ACHN (cell line): ENCODE measurements at regions not wholly inside any gene's neighbourhood (a gene's known extent, or its start where the extent isn't known, plus 50 kb on each side); places are given as distances from the start of the nearest gene placed in this dataset.

ENCODE experiments used
- DNase-seq: peaks from one replicate; pipeline ENCODE4 v3.0.0-alpha.2; 2015
- in situ Hi-C: cut with HindIII; loops from 2 replicates; pipeline ENCODE4 v1.10.0; 2017; ENCODE audit warnings: low sequenced_read_pairs, low pct_ligation_motif_present, low pct_unique_long_range_greater_than_20kb

DNA sequence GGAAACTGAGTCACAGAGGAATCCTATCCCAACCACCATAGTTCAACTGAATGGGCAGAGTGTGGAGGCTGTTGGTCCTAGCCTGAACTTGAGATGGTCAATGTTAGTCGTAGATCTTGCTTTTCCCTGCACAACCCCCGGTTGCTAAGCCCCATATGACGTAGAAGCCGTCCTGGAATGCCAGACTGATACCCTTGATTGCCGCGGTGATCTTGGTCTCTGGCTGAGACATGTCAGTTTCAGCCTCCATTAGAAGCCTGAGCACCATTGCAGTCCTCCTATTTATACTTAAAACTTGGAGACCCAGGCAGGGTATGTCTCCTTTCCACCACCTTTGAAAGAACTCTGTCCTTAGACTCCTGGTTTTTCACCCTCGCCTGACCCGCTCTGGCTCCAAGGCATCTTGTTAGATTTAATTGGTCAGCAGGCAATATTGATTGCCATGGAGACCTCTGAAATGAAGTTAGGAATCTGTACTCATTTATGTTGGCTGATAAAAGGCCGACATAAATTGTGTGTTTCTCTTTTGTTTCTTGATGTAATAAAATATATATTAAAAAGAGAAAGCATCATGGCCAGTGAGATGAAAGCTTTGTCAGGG, 53.4 kb downstream of the RPLP1 start:
- DNase-seq: no peak
- in situ Hi-C loops: no loop called here

DNA sequence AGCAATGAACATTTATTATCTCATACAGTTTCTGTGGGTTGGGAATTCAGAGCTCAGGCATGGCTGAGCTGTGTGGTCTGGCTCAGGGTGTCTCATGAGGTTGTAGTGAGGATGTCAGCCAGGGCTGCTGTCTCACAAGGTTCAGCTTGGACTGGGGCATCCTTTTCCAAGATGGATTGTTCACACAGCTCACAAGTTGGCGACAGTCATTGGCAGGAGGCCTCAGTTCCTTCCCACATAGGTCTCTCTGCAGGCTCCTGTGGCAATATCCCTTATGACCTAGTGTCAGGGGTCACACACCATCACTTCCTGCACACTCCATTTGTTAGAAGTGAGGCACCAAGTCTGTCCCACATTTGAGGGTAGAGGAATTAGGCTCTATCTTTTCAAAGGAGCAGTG, 56.0 kb downstream of the RPLP1 start:
- DNase-seq: no peak
- in situ Hi-C loops: no loop called here

DNA sequence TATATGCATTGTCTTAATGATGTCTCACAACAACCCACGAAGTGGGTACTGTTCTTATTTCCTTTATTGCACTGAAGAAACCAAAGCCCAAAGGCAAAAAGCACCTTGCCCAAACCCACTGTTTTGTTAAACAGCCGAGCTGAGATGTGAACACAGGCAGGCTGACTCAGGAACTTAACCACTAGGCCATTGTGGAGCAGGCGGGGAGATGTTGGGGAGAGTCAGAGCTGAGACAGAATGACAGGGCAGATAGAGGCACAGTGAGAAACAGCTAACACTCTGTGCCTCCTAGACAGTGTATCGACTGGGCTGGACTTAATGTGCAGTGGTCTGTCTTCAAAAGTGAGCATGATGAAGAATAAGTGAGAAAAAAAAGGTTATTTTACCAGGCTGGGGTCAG, 56.5 kb downstream of the RPLP1 start:
- in situ Hi-C loops: no loop called here
- DNase-seq: no peak

DNA sequence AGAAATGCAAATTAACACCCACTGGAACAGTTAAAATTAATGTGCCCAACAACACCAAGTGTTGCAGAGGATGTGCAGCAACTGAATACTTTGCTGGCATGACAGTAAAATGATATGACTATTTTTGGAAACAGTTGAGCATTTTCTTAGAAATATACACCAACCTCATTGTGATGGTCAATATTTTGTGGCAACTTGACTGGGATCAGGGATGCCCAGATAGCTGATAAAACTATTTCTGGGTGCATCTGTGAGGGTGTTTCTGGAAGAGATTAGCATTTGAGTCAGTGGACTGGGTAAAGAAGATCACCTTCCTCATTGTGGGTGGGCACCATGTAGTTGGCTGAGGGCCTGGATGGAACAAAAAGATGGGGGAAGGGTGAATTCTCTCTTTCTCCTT, 57.9 kb downstream of the RPLP1 start:
- in situ Hi-C loops: no loop called here

DNA sequence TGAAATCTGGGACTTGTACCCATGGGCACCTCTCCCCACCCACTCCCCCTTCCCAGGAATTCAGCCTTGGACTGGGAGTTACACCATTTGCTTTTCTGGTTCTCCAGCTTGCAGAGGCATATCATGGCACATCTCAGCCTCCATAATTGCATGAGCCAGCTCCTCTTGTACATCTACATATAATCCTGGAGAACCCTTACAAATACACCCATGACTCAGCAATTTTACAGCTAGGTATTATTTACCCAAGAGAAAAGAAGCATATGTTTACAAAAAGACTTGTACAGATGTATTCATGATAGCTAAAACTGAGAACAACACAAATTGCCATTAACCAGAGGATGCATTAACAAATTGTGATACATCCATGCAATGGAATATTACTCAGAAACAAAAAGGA, 58.4 kb downstream of the RPLP1 start:
- DNase-seq: no peak
- in situ Hi-C loops: no loop called here

More for the DNA sequence above, 57.9 kb downstream of the RPLP1 start:
- no peak for DNase-seq

DNA sequence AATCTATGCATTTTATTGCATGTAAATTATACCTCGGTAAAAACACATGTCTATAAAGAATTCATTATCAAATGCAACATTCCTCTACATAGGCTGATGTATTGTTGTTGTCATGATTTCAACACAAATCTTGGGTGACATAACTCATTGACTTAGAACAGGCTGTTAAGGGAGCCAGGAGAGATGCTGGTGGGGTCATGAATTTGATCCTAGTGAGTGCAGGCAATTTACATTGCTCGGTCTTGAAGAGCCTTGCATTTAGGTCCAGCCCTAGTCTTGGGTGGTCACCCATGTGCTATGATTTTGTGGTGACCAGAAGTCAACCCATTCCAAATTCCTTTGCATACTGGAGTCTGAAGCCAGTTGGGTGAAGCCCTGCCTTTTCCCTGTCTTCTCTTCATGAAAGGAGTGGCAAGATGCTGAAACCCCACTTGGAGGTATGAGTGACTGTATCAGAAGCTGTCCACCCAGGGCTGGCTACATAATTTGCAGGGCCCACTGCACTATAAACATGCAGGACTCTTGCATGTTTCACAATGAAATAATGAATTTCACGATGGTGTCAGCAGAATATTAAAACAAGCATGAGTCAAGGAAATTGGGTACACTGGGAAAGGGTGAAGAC, 59.2 kb downstream of the RPLP1 start:
- DNase-seq: no peak
- in situ Hi-C loops: no loop called here

DNA sequence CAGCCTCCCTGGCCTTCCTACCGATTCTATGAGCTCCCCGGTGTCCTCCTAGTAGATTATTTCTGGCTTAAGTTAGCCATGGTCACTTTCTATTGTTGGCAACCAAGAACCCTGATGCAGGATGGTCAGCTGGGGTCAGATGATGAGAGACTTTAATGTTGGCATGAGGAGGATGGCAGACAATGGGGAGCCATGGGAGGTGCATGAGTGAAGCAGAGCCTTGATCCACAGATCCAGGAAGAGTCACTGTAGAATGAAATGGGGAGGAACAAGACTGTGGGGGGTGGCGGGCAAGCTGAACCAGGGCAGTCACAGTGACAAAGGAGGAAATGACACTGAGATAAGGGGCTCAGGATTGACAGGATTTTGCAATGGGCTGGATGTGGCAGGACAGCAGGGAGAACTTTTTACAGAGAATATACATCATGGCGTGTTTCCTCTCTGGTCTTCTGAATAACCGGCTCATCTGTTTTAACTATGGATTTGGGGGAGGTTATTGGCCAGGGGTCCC, 60.9 kb downstream of the RPLP1 start:
- in situ Hi-C loops: no loop called here

DNA sequence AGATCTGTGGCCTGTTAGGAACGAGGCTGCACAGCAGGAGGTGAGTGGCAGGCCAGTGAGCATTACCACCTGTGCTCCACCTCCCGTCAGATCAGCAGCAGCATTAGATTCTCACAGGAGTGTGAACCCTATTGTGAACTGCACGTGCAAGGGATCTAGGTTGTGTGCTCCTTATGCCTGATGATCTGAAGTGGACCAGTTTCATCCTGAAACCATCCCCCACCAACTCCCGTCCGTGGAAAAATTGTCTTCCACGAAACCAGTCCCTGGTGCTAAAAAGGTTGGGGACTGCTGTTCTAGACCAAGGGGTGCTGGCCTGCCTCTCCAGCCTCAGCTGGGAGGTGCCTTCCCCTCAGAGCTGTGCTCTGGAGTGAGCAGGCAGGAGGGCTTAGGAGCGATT, 61.4 kb downstream of the RPLP1 start:
- DNase-seq: no peak
- in situ Hi-C loops: no loop called here

More for the DNA sequence above, 60.9 kb downstream of the RPLP1 start:
- DNase-seq: no peak

DNA sequence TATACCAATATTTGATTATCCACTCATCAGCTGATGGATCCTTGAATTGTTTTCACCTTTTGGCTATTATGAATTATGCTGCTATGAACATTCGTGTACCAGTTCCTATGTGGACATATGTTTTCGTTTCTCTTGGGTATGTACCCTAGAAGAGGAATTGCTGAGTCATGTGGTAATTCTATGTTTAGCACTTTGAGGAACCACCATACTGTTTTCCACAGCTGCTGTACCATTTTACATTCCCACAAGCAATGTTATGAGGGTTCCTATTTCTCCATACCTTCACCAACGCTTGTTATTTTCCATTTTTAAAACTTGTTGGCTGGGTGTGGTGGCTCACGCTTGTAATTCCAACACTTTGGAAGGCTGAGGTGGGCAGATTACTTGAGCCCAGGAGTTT, 62.9 kb downstream of the RPLP1 start:
- DNase-seq: no peak
- in situ Hi-C loops: no loop called here

DNA sequence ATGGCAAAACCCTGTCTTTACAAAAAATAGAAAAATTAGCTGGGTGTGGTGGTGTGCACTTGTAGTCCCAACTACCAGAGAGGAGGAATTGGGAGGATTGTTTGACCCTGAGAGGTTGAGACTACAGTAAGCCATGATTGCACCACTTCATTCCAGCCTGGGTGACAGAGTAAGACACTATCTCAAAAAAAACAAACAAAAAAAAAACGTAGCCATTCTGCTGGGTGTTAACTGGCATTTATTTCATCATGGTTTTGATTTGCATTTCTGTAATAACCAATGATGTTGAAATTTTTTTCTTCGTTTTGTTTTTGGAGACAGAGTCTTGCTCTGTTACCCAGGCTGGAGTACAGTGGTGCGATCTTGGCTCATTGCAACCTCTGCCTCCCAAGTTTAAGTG, 63.3 kb downstream of the RPLP1 start:
- in situ Hi-C loops: no loop called here
- no peak for DNase-seq

DNA sequence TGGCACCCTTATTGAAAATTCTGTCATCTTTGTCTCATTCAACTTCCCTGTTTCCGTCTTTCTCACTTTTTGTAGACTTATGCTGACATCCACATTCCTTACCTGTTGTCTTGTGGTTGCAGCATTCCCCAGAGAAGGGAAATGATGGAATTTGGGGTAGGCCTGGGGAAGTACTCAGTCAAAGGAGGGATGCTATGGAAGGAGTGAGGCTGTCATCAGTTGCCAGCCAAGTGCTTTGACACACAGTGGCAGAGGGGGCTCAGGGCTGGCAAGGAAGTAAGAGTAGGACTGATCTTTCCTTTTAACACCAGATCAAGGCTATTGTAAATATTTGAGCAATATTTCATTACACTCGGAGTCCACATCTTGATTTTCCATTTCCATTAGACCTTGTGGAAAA, 64.4 kb downstream of the RPLP1 start:
- in situ Hi-C loops: no loop called here
- DNase-seq: no peak

DNA sequence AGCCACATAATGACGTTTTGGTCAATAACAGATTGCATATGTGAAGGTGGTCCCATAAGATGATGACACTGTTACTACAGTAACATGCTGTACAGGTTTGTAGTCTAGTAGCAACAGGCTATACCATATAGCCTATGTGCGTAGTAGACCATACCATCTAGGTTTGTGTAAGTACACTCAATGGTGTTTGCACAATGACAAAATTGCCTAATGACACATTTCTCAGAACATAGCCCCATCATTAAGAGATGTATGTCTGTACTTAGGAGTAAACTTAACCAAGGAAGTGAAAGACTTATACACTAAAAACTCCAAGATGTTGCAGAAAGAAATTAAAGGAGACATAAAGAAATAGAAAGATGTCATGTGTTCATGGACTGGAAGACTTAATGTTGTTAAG, 66.2 kb downstream of the RPLP1 start:
- no peak for DNase-seq
- in situ Hi-C loops: no loop called here

DNA sequence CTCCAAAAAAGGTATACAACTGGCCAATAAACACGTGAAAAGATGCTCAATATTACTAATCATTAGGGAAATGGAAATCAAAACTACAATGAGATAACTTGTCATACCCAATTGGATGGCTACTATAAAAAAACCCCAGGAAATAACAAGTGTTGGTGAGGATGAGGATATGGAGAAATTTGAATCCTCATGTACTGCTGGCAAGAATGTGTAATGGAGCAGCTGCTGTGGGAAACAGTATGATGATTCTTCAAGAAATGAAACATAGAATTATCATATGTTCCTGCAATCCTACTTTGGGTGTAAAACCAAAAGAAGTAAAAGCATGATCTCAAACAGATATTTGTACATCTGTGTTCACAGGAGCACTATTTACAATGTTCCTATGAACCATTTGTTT, 67.4 kb downstream of the RPLP1 start:
- DNase-seq: no peak
- in situ Hi-C loops: no loop called here

DNA sequence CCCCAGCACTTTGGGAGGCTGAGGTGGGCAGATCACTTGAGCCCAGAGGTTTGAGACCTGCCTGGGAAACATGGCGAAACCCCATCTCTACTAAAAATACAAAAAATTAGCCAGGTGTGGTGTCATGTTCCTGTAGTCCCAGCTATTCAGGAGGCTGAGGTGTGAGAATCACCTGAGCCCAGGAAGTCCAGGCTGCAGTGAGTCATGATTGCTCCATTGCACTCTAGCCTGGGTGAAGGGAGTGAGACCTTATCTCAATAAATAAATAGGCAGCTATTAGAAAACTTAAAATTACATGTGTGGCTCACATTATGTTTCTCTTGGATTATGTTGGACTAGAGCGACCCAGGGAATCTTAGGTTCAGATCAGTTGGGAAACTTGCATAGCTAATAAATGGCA, 69.7 kb downstream of the RPLP1 start:
- in situ Hi-C loops: no loop called here
- DNase-seq: no peak

DNA sequence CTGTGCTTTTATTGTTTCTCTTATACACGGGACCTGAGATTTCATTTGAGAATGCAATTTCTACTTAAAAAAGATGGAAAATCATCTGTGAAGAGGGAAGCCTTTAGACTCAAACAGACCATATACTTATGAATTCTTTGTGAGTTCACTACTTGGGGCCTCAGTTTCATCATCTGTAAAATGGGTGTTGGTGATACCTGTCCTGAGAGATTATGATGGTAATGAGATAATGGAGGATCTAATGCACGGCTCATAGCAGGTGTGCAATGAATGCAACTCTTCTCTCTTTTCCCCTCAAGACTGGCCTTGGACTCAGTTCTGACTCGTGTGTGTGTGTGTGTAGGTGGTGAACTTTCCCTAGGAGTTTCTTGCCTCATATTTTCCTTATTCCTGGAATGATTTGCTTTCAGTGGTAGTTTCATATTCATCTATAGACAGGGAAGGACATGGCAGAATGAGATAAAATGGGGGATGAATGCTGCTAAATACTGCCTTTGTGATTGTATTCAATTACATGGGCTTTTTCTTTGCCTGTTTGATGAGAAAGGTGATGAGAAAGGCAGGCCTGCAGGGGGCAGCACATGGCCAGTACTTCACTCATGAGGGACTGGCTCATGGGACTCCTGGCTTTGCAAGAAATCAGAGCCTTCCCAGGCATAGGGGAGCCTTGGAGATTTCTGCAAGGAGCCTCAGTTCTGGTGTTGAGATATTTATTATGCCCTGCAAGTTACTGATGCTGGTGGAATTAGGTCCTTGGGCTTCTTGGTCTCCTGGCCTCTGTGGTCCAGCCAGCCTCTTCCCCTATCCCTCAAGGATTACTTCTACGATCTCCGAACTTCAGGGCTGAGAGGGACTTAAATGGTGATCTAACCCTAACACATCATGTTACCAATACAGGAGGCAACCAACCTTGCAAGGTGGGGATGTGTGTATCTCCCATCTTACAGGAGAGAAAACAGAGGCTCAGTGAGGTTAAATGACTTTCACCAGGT, 70.7 kb downstream of the RPLP1 start:
- in situ Hi-C loops: no loop called here
- DNase-seq: peak; percentile 68

DNA sequence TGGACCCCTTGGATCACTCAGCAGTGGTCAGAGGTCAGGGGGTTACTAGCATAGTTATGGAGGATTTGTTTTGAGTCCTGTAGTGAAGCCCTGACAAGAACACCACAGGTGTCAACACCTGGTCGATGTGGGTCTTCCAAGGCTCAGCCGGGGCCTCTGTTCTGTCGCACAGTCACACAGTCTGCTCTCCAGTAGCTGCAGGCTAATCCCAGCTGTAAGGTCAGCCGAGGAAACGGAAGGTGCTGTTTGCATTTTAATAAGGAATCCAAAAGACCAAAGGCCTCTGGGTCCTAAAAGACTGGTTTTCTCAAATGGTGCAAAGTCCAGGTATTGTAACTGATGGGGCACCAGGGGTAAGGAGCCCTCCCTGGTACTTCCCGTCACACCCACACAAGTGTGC, 71.7 kb downstream of the RPLP1 start:
- DNase-seq: no peak
- in situ Hi-C loops: no loop called here

DNA sequence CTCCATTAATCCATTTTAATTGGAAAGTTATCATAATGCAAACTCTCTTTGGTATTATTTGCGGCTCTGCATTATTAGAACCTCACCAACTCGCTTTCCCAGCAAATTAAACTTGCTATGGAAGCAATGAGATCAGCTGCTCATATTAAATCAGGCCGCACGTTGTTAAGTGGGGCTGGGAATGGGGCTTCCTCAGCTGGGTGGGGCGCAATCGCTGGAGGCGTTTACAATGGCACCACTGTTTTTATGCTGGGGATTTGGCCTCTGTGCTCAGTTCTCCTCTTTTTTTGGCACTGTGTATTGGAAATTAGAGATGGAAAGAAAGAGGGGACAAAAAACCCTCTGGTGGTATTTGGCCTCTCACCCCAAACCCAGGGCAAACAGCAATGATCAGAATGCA, 72.2 kb downstream of the RPLP1 start:
- no peak for DNase-seq
- in situ Hi-C loops: no loop called here

DNA sequence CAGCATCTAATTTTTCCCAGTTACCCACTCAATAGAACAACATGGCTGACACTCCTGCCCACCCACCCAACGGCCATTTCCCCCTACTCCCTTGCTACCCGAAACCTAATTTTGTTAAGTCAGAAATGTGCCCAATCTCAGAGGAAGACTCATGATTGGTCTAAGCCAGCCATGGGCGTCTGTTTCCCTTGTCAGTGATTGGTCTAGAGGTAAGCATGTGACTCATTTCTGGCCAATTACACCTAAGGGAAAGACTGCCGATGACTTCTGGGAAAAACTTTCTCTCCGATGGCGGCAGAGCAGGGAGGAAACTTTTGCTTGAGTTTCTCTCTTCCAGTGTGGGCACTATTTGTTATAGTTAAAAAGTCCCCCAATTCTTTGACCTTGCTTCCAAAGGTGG, 72.9 kb downstream of the RPLP1 start:
- no peak for DNase-seq
- in situ Hi-C loops: no loop called here
